Right renal cortex interstitium (tissue), 3 donors: ENCODE measurements at regions not wholly inside any gene's neighbourhood (a gene's known extent, or its start where the extent isn't known, plus 50 kb on each side); places are given as distances from the start of the nearest gene placed in this dataset.

ENCODE experiments used
- DNase-seq, 3 donors: peaks; one replicate each; pipeline ENCODE4 v3.0.0-alpha.2; 2013; ENCODE audit warnings: low read depth in 3 of 3, low spot score in 2 of 3

GRCh38 chr4:17081179-17081578, 182.7 kb upstream of the LDB2 start:
- DNase-seq, result no peak

DNA sequence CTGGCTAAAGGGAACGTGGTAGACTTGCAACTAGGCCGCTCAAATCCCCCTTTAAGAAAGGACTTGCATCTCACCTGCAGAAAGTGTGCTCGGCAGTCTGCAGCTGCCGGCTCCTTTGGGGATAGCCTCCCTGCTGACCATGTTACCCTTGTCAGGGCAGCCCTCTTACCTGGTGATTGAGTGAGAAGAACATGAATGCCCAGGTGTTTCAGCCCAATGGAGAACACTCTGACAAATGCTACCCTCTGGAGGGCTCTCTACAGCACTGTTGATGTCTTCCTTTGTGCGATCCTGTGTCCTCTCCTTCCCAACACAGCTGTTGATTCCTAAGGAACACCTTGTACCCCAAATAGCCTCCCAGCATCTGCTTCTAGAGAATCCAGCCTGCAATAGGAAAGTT, 178.7 kb upstream of the LDB2 start:
- no peak for DNase-seq

DNA sequence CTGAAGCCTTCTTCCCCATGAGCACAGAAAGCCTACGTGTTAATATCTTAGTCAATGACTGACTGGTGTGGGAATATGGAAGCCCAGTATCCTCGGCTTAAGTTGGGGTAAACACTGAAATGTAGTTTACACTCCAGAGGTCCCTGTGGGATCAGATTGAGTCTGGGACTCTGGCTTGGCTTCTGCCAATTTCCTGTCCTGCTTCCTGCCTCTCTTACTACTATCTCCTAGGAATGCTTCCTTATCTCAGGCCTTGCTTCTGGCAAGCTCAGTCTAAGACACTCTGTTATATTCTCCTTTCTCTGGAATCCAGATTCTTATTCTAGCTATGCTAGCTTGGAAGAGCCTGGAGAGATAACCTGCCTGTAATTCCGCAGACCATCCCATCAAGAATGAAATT, 174.0 kb upstream of the LDB2 start:
- no peak for DNase-seq

DNA sequence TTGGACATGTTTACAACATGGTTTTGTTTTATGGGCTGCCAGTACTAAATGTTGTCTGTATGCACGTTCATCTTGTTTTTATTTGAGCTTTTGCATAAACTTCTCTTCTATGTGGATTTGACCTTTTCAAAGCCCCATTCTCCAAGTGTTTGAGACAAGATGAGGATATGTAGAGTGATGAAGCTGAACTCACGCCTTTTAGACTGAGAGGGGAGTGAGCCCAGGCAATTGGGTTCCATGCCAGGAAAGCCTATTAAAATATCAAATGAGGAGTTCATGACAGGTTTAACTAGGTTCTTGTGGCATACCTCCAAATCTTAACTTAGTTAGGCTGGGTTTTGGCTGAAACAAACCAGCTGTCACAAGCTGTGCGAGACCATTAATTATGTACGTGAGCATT, 170.4 kb upstream of the LDB2 start:
- DNase-seq, result peak in 2 of 3 donors; percentile 45 to 50

- DNase-seq, result no peak
These were observed 169.9 kb upstream of the LDB2 start for GRCh38 chr4:17068392-17068791.

- DNase-seq, result no peak
These were observed 168.5 kb upstream of the LDB2 start for GRCh38 chr4:17066972-17067371.

- DNase-seq, result no peak
These were observed 167.8 kb upstream of the LDB2 start for GRCh38 chr4:17066236-17066635.

DNA sequence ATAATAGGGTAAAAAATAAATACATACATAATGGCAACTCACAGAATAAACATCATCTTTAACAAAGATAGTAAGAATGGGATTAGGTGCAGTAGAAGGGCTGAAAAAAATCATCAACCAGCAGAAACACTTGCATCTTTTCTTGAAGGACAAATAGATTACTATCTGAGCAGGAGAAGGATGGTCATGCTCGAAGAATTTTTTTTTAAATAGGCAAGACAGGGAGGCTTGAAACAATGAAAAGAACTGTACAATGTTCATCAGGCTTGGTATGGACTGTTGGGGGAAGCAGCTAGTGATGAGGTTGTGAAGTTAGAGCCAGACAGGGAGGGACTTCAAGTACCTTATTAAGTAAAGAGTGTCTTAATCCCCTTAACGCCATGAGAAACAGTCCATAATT, 167.4 kb upstream of the LDB2 start:
- no peak for DNase-seq

GRCh38 chr4:17064959-17065358, 166.5 kb upstream of the LDB2 start:
- DNase-seq, result no peak

- DNase-seq, result no peak
These were observed 165.4 kb upstream of the LDB2 start for GRCh38 chr4:17063888-17064287.

- no peak for DNase-seq
These were observed 161.8 kb upstream of the LDB2 start for GRCh38 chr4:17060230-17060629.

- no peak for DNase-seq
These were observed 160.7 kb upstream of the LDB2 start for GRCh38 chr4:17058916-17059741.

DNA sequence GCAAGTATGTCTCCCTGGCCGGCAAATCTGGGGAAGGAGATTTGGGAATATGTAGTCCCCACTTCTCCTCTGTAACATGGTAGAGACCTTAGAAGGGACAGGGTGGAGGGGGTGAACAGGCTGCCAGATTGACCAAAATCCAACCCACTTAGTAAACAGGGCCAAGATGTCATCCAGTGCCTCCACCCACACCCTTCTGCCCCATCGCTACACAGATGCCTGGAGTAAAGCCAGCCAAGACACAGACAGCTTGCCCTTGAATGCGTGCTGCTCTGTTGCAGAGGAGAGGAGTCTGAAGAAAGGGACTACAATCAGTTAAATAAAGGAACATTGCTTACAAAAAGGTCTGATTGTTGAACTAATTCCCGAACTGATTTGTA, 160.1 kb upstream of the LDB2 start:
- DNase-seq, result no peak

DNA sequence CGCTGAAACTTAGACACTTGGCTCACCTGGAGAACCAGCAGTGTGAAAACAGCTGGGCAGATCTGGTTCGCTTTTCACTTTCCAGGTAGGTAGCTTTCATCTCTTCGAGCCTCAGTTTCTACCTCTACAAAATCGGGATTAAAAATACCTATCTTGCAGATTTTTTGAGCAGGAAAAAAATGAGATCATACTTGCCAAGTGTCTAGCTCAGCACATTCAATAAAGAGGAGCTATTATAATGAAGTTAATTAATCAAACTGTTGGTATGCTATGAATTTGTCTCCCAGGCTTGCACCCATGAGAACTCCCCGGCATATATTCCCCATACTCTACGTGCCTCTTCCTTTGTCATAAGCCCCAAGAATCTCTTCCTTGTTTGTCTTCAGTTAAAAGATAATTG, 158.6 kb upstream of the LDB2 start:
- DNase-seq, result no peak

DNA sequence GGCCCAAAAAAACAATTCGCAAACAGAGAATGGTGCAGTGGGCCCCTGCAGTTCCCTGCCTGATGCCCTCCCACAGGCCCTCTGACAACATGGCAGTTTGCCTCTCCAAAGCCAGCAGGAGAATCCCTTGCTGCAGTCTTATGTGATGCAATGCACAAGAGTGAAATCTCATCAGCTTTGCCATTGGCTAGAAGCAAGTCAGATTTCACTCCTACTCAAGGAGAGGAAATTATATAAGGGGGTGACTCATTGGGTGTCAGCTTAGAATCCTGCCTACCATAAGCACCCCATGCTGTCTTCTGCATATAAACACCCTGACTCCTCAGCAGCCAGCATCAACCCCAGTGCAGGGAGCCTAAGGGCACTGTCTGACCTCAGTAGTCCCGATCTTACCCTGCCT, 157.3 kb upstream of the LDB2 start:
- no peak for DNase-seq

DNA sequence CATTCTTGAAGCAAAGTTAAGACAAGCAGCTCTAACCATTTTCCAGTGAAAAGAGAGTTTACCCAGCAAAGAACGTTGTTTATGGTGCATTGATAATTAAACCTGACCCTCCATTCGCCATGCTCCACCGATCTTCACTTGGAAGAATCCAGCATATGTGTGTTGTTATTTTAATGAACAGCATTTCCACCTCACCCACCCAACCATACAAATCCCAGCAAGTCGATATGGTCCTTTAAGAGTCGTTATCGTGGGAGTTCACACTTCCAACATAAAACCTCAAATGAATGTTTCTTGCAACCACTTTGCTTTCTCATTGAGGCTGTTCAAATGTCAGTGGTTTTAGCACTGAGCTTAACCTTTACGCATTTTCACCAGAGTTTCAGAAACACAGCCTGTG, 147.4 kb upstream of the LDB2 start:
- no peak for DNase-seq

DNA sequence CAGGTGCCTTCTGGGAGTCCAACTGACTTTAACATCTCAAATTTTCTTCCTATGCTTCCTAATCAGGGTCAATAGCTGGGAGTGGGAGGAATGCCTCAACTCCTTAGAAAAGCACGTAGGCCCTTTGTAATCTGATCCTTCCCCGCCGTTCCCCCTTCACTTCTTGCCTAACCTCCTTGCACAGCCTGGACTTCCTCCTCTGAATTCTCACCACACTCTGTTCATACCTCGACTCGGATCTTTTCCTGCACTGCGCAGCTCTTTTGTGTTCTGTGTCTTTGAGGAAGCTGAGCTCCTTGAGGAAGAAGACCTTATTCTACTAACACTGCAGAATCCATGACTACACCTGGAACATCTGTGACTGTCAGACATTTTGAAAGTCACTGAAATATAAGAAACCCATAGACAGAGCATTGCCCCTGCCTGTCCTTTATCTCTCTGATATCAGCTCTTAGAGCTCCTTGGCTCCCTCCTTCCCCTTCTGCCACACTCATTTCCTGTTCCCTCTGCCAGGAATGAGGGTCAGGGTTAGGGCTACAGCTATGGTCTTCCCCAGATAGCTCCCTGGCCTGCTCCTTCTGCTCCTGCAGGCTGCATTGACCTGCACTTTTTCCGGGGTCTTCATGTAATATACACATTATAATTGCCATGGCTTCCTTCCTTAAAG, 140.2 kb upstream of the LDB2 start:
- DNase-seq, result no peak

GRCh38 chr4:17033768-17034181, 135.3 kb upstream of the LDB2 start:
- DNase-seq, result peak in 2 of 3 donors; percentile 53 to 56

GRCh38 chr4:17033025-17033767, 134.8 kb upstream of the LDB2 start:
- DNase-seq, result peak in 2 of 3 donors; percentile 56 to 68

GRCh38 chr4:17030543-17030942, 132.1 kb upstream of the LDB2 start:
- no peak for DNase-seq

GRCh38 chr4:17029964-17030363, 131.5 kb upstream of the LDB2 start:
- no peak for DNase-seq

- DNase-seq, result no peak
These were observed 131.0 kb upstream of the LDB2 start for GRCh38 chr4:17029432-17029831.
